ENCODE measurements at regions not wholly inside any gene's neighbourhood (a gene's known extent, or its start where the extent isn't known, plus 50 kb on each side); places are given as distances from the start of the nearest gene placed in this dataset.
"Not testable (repeated sequence)": the region's sequence is repeated elsewhere in the genome, so short reads cannot be mapped to it uniquely, and the experiment has no call there.

DNA sequence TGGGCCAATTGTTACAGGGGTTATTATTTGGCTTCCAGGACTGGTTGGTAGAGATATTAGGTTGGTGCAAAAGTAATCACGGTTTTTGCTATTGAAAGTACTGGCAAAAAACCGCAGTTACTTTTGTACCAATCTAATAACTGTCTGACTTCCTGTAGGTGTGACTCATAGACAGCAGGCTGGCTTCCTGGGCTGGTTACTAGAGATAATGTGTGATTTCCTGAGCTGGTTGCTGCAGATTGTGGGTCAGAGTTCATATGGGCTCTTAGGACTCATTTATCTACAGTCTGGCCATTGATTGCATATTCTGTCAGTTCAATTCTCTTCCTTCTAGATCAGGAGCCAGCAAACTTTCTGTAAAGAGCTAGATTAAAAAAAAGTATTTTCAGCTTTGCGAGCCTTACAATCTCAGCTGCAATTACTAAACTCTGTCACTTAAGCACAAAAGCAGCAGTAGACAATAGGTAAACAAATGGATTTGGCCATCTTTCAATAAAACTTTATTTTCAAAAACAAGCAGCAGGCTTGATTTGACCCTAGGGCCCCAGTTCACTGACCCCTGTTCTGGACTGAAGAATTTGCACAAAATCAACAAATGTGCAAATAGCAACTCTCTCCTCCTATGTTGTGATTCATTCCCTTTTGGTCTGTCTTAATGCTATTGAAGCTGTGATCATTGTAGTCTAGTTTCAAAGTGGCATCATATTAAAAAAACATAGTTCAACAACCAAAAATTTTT is 50.8 kb upstream of the BOD1L1 start:
- no peak for DNase-seq

DNA sequence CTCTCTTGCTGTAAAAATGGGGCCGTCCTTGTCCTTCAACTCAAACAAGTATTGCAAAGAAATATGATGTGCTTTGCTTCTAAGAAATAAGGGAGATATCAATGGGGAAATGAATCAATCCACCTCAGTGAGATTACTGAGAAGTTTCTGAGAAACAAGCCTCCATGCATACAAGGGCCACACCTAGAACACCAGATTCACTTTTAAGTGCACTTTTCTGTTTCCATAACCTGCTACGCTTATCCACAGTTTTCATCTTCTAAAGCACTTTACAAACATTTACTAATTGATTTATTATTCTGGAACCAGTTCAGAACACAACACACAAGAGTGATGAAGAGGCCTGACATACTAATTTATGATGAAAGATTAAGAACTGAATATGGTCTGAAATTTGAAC is 54.0 kb upstream of the BOD1L1 start:
- no peak for DNase-seq

DNA sequence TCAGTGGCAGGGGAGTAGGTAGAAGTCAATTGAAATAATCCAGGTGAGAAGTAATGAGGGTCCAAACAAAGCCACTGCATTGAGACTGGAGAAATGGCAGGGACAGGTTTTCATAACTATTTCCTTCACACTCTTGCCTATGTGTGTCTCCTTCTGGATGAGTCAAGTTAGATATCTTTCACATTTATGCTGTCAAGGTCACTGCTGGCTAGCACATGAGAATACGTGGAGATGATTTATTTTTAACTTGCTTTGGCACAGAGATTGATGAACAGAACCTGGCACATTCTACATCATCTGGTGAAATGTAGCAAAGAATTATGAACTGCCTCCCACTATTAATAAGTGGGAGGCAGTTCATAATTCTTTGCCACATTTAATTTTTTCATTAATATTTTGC is 66.7 kb upstream of the BOD1L1 start:
- DNase-seq = no peak

DNA sequence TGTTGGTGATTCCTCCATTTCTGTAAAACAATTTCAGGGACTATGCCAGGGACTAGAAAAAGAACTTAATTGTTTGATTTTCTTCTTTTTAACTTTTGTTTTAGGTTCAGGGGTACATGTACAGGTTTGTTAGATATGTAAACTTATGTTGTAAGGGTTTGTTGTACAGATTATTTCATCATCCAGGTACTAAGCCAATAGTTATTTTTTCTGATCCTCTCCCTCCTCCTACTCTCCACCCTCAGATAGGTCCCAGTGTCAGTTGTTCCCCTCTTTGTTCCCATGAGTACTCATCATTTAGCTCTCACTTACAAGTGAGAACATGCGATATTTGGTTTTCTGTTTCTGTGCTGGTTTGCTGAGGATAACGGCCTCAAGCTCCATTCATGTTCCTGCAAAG is 70.8 kb upstream of the BOD1L1 start:
- DNase-seq = no peak

DNA sequence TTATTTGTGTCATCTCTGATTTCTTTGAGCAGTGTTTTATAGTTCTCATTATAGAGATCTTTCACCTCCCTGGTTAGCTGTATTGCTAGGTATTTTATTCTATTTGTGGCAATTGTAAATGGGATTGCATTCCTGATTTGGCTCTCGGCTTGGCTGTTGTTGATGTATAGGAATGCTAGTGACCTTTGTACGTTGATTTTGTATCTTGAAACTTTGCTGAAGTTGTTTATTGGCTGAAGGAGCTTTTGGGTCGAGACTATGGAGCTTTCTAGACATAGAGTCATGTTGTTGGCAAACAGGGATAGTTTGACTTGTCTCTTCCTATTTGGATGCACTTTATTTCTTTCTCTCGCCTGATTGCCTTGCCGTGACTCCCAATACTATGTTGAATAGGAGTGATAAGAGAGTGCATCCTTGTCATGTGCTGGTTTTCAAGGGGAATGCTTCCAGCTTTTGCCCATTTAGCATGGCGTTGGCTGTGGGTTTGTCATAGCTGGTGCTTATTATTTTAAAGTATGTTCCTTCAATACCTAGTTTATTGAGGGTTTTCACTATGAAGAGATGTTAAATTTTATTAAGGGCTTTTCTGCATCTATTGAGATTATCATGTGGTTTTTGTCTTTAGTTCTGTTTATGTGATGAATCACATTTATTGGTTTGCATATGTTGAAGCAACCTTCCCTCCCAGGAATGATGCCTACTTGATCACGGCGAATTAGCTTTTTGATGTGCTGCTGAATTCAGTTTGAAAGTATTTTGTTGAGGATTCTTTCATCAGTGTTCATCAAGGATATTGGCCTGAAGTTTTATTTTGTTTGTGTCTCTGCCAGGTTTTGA is 72.7 kb upstream of the BOD1L1 start:
- DNase-seq = no peak

DNA sequence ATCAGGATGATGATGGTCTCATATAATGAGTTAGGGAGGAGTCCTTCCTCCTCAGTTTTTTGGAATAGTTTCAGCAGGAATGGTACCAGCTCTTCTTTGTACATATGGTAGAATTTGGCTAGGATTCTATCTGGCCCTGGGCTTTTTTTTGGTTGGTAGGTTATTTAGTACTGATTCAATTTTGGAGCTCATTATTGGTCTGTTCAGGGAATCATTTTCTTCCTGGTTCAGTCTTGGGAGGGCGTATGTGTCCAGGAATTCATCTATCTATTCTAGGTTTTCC is 73.3 kb upstream of the BOD1L1 start:
- not testable (repeated sequence) for DNase-seq

DNA sequence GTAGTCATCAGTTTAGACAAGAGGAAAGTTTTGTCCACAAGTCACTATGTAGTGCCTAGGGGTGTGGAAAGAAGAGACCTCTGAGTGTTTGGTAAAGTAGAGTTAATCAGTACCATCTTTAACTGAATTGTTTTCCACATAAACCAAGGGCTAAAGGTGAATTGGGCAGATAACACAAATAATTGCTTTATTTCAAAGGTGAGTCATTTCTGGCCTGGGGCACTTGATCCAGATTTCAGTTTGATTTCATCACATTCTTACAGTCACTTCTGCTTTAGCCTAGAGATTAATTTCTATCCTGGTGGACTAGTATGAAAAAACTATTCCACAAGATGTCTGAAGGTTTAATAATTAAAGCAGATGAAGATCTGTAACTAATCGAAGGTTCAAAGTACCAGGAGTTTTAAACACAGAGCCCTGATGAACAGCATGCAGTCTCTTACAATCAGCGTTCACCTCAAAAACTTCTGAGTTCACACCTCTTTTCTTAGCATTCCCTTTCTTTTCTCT is 74.5 kb upstream of the BOD1L1 start:
- DNase-seq = no peak

DNA sequence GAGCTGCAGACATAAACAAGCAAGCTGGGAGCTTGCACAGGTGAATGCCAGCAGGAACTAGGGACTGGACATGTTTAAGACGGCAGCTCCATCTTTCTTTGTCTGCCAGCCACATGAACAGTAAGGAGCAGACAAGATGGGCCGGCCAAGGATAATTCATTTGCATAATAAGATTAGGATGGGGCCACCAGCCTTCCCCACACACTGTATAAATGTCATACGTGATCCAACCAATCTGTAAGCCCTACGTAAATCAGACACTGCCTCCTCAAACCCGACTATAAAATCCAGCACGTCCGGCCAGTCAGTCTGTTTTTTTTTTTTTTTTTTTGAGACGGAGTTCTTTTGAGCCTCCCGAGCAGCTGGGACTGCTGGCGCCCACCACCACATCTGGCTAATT is 75.6 kb upstream of the BOD1L1 start:
- DNase-seq = no peak

DNA sequence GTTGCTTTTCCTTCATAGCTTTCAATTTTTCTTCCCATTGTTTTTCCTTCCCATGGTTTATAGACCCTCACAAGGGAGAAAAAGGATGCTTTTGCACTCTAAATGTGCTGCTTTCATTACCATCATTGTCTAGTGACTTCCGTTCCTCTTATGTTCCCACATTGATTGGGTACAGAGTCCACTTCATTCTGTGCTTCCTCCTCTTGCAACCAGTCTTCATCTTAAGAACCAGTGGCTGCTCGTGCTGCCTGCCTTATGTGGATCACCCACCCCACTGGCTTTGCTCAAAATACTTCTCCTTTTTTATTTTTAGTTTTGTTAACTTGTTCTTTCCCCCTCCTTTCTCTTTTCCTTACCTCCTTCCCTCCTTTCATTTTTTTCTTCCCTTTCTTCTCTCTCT is 76.5 kb upstream of the BOD1L1 start:
- DNase-seq = no peak

DNA sequence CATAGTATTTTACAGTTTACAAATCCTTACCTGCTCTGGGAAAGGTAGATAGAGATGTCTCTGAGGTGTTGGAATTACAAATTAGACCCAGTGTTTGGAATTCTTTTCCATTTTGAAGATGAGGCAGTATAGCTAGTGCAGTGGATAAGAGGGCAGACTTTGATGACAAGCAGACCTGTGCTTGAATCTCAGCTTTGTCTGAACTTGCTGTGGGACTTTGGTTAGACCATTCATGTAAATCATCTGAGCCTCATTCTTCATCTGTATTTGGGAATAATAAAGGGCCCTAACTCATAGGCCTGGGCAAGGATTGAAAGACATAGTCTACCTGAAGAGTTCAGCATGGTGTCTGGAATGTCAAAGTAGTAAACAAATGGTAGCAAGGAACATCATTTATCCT is 77.2 kb upstream of the BOD1L1 start:
- no peak for DNase-seq

DNA sequence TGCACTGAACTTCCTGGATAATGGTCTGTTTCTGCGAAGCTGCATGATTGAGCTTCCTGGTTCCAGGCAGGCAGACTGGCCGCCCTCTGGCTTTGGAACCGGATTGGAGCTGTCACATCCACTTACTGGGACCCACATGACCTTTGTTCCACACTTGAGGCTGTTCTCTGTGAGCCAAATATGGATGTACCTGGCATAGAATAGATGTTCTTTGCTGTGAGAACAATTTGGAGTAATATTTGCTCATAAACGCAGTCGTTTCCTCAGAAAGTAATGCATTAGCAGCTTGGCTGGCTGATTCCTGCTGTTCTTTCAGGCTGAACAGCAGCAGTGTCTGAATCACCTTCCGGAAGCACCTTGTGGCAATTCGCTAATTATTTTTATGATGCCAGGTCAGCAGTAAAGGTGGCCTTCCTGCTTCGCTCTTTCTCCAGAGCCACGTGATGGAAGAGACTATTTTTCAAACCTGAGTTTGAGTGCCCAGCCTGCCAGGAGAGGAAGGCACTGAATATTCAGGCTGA is 78.1 kb upstream of the BOD1L1 start:
- DNase-seq = peak in 2 of 3 experiments; percentile 60 to 88

DNA sequence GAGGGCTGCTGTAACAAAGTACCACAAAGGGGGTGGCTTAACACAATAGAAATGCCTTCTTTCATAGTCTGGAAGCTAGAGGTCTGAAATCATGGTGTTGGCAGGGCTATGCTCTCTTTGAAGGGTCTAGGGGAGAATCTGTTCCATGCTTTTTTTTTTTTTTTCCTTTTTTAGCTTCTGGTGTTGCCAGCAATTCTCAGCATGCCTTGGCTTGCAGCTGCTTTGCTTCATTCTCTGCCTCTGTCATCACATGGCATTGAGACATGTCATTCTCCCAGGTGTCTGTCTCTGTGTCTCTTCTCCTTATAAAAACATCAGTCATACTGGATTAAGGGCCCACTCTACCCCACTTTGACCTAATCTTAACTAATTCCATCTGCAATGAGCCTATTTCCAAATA is 78.6 kb upstream of the BOD1L1 start:
- peak in 1 of 3 experiments; percentile 70 for DNase-seq

DNA sequence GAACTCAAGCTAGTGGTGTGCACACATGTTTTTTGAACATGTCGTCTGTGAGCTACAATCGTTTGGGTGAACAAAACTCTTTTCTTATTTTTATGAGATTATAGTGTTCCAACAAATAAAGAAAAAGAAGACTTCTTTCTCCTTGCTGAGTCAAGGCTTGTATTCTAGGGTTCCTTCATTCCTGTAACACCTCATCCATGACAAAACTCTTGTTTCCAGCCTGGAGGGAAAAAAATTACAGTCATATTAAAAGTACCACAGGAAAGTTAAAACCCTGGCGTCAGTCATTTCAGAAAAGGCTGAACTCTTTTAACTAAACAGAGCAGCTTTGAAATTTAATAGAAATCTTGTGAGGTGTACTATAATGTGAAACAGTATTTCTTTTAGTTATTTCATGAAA is 79.2 kb upstream of the BOD1L1 start:
- DNase-seq = no peak

DNA sequence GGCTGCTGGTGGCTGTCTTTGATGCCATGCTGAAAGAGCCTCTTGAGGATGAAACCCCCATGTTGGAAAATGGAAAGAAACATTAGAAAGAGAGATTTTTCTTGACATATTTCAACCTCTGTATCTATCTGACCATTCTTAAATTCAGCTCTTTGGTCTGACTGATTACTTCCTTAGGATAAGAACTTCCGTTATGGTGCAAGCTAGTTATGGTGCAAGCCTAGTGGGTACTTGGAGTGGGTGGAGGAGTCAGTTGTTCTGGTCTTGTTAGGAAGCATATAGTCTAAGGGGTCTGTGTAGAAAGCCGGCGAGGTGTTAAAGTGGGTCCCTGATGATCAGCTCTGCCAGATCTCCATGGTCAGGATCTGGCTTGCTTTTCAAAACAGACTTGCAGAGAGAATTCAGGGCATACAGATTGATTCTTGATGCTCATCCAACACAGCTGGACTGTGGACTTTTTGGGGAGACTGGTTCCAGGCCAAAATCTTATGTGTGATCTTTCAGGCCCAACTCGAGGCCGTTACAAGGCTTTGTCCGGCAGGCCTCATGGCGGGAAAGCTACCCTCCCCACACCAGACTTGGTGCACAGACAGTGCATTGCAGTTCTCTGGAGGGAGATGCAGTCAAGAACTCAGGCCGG is 82.8 kb upstream of the BOD1L1 start:
- DNase-seq = no peak

DNA sequence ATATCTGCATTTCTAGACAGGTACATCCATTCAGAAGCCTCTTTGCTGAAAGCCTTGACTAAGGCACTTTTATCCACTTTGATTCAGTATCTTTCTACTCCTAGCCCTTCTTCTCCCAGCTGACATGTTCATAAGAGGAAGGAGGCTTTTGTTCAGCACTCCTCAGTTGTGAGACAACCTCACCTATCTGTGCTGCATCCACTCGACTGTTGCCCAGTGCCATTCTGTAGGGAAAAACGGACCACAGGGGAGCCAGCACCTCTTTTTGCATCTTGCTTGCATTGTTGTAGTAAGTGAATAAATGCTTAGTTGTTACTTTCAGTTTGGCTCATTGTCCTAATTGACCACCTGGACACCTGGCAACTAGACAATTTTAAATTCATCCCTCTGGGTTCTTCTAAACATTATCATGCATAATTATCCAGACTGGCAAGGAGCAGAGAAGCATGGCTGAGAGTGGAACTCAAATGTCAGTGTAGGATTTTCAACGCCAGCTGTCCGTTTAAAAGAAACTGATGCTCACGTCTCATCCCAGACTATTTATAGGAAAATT is 83.8 kb upstream of the BOD1L1 start:
- DNase-seq = peak in 1 of 3 experiments; percentile 44

DNA sequence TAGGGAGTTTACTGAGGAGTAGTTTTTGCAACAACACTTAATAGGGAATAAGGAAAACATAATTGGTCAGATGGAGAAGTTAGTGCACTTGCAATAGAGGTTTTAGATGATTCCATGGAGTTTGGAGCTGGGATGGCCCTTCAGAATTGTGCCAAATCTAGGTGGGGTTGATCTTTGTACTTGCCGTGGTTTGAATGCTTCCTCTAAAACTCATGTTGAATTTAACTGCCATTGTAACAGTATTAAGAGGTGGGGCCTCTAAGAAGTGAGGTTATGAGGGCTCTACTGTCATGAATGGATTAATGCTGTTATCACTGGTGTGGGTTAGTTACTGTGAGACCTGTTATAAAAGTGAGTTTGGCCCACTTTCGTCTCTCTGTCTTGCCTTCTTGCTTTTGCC is 94.4 kb upstream of the BOD1L1 start:
- no peak for DNase-seq

DNA sequence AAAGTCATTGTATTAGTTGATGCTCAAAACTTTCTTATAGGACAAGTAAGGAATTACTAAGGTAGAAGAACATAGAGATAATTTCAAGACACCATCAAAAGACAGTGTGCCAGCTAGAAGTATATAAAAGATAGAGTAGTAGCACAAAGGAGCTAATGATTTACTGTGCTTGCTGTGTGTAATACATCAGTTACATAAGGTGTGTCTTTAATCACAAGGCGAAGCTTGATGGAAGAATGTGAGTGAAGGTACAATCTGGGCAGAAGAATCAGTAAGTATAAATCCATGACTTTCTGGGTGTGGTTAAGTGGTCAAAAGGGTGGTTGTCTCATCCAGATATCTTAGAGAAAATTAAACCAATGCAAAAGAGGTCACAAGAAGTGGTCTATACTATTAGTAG is 95.1 kb upstream of the BOD1L1 start:
- no peak for DNase-seq

DNA sequence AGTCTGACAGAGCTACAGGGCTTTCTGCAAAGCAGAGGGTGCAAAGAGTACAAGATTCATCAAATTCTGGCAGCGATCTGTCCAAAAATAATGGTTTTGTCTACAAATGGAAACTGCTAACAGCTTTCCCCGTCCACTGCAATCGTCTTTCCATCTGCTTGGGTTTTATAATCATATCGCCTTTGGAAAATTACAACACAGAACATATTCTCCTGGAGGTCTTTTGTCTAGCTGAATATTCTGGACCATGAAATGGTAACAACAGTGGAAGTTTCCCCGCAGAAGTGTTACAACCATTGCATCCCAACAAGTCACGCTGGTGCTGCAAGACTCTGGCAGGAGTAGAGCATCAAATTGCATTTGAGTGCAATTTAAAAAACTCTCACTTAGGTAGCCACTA is 101.2 kb upstream of the BOD1L1 start:
- no peak for DNase-seq

DNA sequence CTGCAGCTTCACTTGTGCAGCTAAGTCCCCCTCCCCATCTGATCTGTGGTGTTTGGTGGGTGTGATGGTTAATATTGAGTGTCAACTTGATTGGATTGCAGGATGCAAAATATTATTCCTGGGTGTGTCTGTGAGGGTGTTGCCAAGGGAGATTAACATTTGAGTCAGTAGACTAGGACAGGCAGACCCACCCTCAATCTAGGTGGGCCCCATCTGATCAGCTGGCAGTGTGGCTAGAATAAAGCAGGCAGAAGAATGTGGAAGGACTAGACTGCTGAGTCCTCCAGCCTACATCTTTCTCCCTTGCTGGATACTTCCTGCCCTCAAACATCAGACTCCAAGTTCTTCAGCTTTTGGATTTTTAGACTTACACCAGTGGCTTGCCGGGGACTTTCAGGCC is 103.5 kb upstream of the BOD1L1 start:
- DNase-seq = no peak

DNA sequence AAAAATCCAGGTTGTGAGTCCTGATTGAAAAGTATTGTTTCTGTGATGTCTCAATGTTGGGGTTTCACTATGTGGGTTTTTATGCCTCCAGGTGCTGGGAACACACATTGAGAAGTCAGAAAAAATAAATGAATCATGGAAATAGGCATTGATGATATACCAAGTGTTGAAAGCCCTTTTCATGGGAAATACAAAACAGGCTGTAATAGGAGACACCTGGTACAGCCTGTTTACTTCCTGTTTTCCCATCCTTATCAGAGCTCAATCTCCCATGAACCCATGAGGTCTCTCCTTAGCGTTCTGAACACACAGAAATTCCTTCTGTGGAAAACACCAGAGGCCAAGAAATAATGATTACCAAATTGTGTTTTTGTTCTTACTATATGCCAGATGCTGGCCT is 106.3 kb upstream of the BOD1L1 start:
- DNase-seq = peak in 1 of 3 experiments; percentile 5

DNA sequence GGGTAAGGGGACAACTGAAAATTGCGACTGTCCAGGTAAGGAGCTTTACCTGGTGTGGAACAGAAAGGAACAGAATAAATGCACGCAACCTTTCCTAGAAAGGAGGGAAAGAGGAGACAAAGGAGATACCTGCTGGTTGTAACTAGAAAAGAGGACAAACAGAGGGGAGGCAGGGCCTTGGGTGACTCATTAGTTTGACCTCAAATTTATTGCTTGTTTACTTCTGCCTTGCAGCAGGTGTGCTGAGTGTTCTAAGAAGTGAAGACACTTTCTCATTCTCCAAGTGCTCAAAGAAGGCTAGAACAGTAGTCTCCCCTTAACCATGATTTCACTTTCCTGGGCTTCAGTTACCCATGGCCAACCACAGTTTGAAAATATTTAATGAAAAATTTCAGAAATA is 123.1 kb upstream of the BOD1L1 start:
- peak in 1 of 3 experiments; percentile 9 for DNase-seq

DNA sequence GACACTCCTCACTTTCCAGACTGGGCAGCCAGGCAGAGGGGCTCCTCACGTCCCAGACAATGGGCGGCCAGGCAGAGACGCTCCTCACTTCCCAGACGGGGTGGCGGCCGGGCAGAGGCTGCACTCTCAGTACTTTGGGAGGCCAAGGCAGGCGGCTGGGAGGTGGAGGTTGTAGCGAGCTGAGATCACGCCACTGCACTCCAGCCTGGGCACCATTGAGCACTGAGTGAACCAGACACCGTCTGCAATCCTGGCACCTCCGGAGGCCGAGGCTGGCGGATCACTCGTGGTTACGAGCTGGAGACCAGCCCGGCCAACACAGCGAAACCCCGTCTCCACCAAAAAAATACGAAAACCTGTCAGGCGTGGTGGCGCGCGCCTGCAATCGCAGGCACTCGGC is 134.1 kb upstream of the BOD1L1 start:
- DNase-seq = not testable (repeated sequence)

DNA sequence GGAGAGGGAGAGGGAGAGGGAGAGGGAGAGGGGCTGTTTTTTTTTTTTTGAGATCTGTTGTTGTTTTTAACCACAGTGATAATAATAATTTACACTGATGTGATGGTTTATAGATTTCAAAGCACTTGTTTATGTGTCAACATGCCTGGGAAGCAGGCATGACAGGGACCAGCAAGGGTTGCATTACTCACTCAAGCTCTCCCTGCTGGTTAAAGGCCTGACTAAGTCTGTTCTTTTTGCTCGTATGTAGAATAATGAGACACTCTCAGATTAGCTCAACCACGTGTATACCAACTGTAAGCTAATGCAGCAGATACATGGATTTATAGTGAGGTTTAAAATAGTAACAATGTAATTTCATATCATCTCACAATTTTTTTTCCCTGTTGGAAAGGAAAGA is 134.6 kb upstream of the BOD1L1 start:
- DNase-seq = no peak

All from NCI-H1417 (cell line).